Vagina (tissue), 2 donors: ENCODE measurements at regions not wholly inside any gene's neighbourhood (a gene's known extent, or its start where the extent isn't known, plus 50 kb on each side); places are given as distances from the start of the nearest gene placed in this dataset.

Experiments
- POLR2AphosphoS5 ChIP-seq, 2 donors: sonication (generic); formaldehyde crosslinking; IDR thresholded peaks; one replicate each; pipeline ENCODE4 v1.9.0; 2017; ENCODE audit warnings: antibody characterized with exemption in 2 of 2, mild to moderate bottlenecking in 2 of 2, low read depth in 1 of 2; ENCODE audit not compliant: insufficient read depth in 1 of 2
- TF ChIP-seq, protein P1 (sequence below), 3 experiments: fragments of 450-650 bp in 2 of 3; fragments of 200-600 bp in 1 of 3; sonication (generic) in 1 of 3; IDR thresholded peaks; one replicate each; pipeline ENCODE4 v1.5.1; 2017 to 2019; ENCODE audit warnings: antibody characterized with exemption in 3 of 3, mild to moderate bottlenecking in 2 of 3, moderate library complexity in 2 of 3

DNA sequence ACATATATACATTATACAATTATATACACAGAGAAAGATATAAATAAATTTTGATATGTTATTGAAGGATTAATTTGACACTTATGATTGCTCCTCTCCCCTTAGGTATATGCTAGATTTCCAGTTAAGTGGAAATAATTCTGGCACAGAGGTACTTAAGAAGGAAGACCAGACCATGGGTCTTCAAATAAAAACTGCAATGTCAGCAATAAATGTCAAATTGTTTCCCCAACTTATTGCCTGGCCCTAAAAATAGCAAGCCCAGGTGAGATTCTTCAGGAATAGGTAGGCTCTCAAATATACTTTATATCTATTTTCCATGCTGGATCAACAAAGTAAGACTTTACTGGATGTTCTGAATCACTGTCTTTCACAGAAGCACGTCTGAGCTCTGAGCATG, 551.3 kb upstream of the STEAP1 start:
- TF ChIP-seq, protein P1, sequence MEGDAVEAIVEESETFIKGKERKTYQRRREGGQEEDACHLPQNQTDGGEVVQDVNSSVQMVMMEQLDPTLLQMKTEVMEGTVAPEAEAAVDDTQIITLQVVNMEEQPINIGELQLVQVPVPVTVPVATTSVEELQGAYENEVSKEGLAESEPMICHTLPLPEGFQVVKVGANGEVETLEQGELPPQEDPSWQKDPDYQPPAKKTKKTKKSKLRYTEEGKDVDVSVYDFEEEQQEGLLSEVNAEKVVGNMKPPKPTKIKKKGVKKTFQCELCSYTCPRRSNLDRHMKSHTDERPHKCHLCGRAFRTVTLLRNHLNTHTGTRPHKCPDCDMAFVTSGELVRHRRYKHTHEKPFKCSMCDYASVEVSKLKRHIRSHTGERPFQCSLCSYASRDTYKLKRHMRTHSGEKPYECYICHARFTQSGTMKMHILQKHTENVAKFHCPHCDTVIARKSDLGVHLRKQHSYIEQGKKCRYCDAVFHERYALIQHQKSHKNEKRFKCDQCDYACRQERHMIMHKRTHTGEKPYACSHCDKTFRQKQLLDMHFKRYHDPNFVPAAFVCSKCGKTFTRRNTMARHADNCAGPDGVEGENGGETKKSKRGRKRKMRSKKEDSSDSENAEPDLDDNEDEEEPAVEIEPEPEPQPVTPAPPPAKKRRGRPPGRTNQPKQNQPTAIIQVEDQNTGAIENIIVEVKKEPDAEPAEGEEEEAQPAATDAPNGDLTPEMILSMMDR (IDR thresholded peaks at IDR 0.05): no peak
- no peak for TF ChIP-seq POLR2AphosphoS5 (IDR thresholded peaks at IDR 0.05; ENCODE audit: insufficient read depth in 1 of 2, low read depth in 1 of 2)
